GM06990 (cell line): ENCODE measurements at regions not wholly inside any gene's neighbourhood (a gene's known extent, or its start where the extent isn't known, plus 50 kb on each side); places are given as distances from the start of the nearest gene placed in this dataset.

Experiments used
- DNase-seq: peaks from one replicate; pipeline ENCODE4 v3.0.0-alpha.2; 2011; ENCODE audit not compliant: insufficient read length; ENCODE audit errors: extremely low read depth
- H3K27me3 ChIP-seq: replicated peaks from 2 replicates; pipeline ENCODE4 v1.6.0; 2011; ENCODE audit warnings: low read length; ENCODE audit not compliant: control insufficient read depth, insufficient read depth
- H3K36me3 ChIP-seq: 2 replicates; pipeline ENCODE4 v1.5.1; 2011; ENCODE audit warnings: low read length; ENCODE audit not compliant: control insufficient read depth, insufficient read depth
- H3K4me3 ChIP-seq: replicated peaks from 2 replicates; pipeline ENCODE4 v1.5.1; 2011; ENCODE audit warnings: low read depth, mild to moderate bottlenecking, control low read depth, low read length
- CTCF ChIP-seq: IDR thresholded peaks from 2 replicates; pipeline ENCODE4 v1.5.1; 2011; ENCODE audit warnings: low read length, control low read depth, mild to moderate bottlenecking, inconsistent platforms; ENCODE audit not compliant: insufficient read depth, poor library complexity, severe bottlenecking

GRCh38 chr2:15081356-15081755 is 448.8 kb downstream of the LRATD1 start:
- H3K27me3 ChIP-seq, result no peaks in the 10 kb centered on the region; the same call in 1 of the 2 replicates
- DNase-seq, result no peak
- TF ChIP-seq CTCF, result no peak
- H3K4me3 ChIP-seq, result no peak overlapping the region
- no peaks in the 10 kb centered on the region for H3K36me3 ChIP-seq

- no peak for DNase-seq
- Histone ChIP-seq H3K27me3 (no peaks in the 10 kb centered on the region; the same call in 1 of the 2 replicates), H3K36me3 (no peaks in the 10 kb centered on the region), H3K4me3 (no peak overlapping the region)
- TF ChIP-seq CTCF, result no peak
Measured at GRCh38 chr2:15082105-15083058, 449.9 kb downstream of the LRATD1 start.

- DNase-seq, result no peak
- Histone ChIP-seq H3K27me3 (no peaks in the 10 kb centered on the region; the same call in 1 of the 2 replicates), H3K4me3 (no peak overlapping the region), H3K36me3 (no peaks in the 10 kb centered on the region)
- TF ChIP-seq CTCF, result no peak
Measured at GRCh38 chr2:15084826-15085489, 452.4 kb downstream of the LRATD1 start.

GRCh38 chr2:15092181-15092580 is 459.7 kb downstream of the LRATD1 start:
- H3K4me3 ChIP-seq, result no peak overlapping the region
- DNase-seq, result no peak
- H3K27me3 ChIP-seq, result no peaks in the 10 kb centered on the region
- no peak for TF ChIP-seq CTCF
- H3K36me3 ChIP-seq, result no peaks in the 10 kb centered on the region

GRCh38 chr2:15092691-15093090 is 460.2 kb downstream of the LRATD1 start:
- DNase-seq, result no peak
- Histone ChIP-seq H3K27me3 (no peaks in the 10 kb centered on the region), H3K4me3 (no peak overlapping the region), H3K36me3 (no peaks in the 10 kb centered on the region)
- no peak for TF ChIP-seq CTCF
